GM23338 (cell line): ENCODE measurements at regions not wholly inside any gene's neighbourhood (a gene's known extent, or its start where the extent isn't known, plus 50 kb on each side); places are given as distances from the start of the nearest gene placed in this dataset.
A peak's percentile ranks its signal among the peaks of the same experiment; 100 is the strongest.

Experiments
- ATAC-seq: fragments of 200-7000 bp; cut with Tn5 transposase; 3 replicates; pipeline ENCODE4 v1.9.1; 2020
- DNase-seq: peaks from one replicate; pipeline ENCODE4 v3.0.0-alpha.2; 2015; ENCODE audit warnings: low spot score
- H2AFZ ChIP-seq: fragments of 200-600 bp; sonication (generic); 2 replicates; pipeline ENCODE4 v1.8.0; 2016; ENCODE audit warnings: antibody characterized with exemption, mild to moderate bottlenecking, moderate library complexity
- H3F3A ChIP-seq: fragments of 200-600 bp; sonication (generic); replicated peaks from 2 replicates; pipeline ENCODE4 v1.8.0; 2017; ENCODE audit warnings: antibody characterized with exemption, mixed run types, low read depth
- H3K27ac ChIP-seq: fragments of 200-600 bp; sonication (generic); 2 replicates; pipeline ENCODE4 v1.6.1; 2016; ENCODE audit warnings: low read depth
- H3K27me3 ChIP-seq: fragments of 200-600 bp; sonication (generic); 2 replicates; pipeline ENCODE4 v1.8.0; 2016; ENCODE audit warnings: mild to moderate bottlenecking, mixed run types, moderate library complexity; ENCODE audit not compliant: insufficient read depth
- H3K36me3 ChIP-seq: fragments of 200-600 bp; sonication (generic); 2 replicates; pipeline ENCODE4 v1.8.0; 2016; ENCODE audit warnings: mild to moderate bottlenecking; ENCODE audit not compliant: insufficient read depth
- H3K4me1 ChIP-seq: fragments of 200-600 bp; sonication (generic); 2 replicates; pipeline ENCODE4 v1.8.0; 2016; ENCODE audit warnings: mild to moderate bottlenecking, moderate library complexity; ENCODE audit not compliant: insufficient read depth
- H3K4me2 ChIP-seq: fragments of 200-600 bp; sonication (generic); 2 replicates; pipeline ENCODE4 v1.7.1; 2017; ENCODE audit warnings: mixed run types
- H3K4me3 ChIP-seq: fragments of 200-600 bp; sonication (generic); 2 replicates; pipeline ENCODE4 v1.6.1; 2016; ENCODE audit warnings: mixed run types
- H3K79me2 ChIP-seq: fragments of 200-600 bp; sonication (generic); replicated peaks from 2 replicates; pipeline ENCODE4 v1.8.0; 2017; ENCODE audit warnings: mild to moderate bottlenecking; ENCODE audit not compliant: insufficient read depth
- H3K9me2 ChIP-seq: fragments of 200-600 bp; sonication (generic); 2 replicates; pipeline ENCODE4 v1.8.0; 2017; ENCODE audit not compliant: insufficient read depth
- H4K20me1 ChIP-seq: fragments of 200-600 bp; sonication (generic); replicated peaks from 2 replicates; pipeline ENCODE4 v1.8.0; 2017; ENCODE audit warnings: mild to moderate bottlenecking; ENCODE audit not compliant: insufficient read depth
- H3K27ac Mint-ChIP-seq: 2 replicates; pipeline ENCODE4 v1.8.0; 2020; ENCODE audit warnings: inconsistent platforms, mild to moderate bottlenecking, moderate library complexity, mixed read lengths
- H3K27me3 Mint-ChIP-seq: 3 replicates; pipeline ENCODE4 v1.8.0; 2022; ENCODE audit warnings: low read depth, mild to moderate bottlenecking, moderate library complexity, mixed read lengths, inconsistent platforms; ENCODE audit not compliant: insufficient read depth, poor library complexity
- H3K36me3 Mint-ChIP-seq: 3 replicates; pipeline ENCODE4 v1.8.0; 2021; ENCODE audit warnings: low read depth, mild to moderate bottlenecking, inconsistent platforms, moderate library complexity, mixed read lengths
- H3K4me1 Mint-ChIP-seq: 3 replicates; pipeline ENCODE4 v1.8.0; 2020; ENCODE audit warnings: mild to moderate bottlenecking, inconsistent platforms, mixed read lengths
- H3K4me3 Mint-ChIP-seq: 3 replicates; pipeline ENCODE4 v1.8.0; 2021; ENCODE audit warnings: moderate library complexity, mild to moderate bottlenecking, inconsistent platforms, mixed read lengths
- H3K9me3 Mint-ChIP-seq: 3 replicates; pipeline ENCODE4 v1.8.0; 2020; ENCODE audit warnings: moderate library complexity, mild to moderate bottlenecking, inconsistent platforms, mixed read lengths
- CREB1 ChIP-seq: fragments of 250-450 bp; sonication (Bioruptor Pico); IDR thresholded peaks from 2 replicates; pipeline ENCODE4 v1.5.0; 2020; ENCODE audit warnings: low read depth, mild to moderate bottlenecking, moderate library complexity
- CTCF ChIP-seq, 2 experiments: fragments of 200-600 bp in 1 of 2; sonication (generic) in 1 of 2; conservative IDR thresholded peaks; 2 replicates each; pipeline versions ENCODE4 v1.5.1 to v1.6.1; 2016 to 2017; ENCODE audit warnings: antibody characterized with exemption in 2 of 2, low read depth in 2 of 2, mild to moderate bottlenecking in 2 of 2, moderate library complexity in 1 of 2
- ETS1 ChIP-seq: IDR thresholded peaks from 2 replicates; pipeline ENCODE4 v1.6.1; 2016; ENCODE audit warnings: antibody characterized with exemption
- EZH2 ChIP-seq: fragments of 200-600 bp; sonication (generic); IDR thresholded peaks from one replicate; pipeline ENCODE4 v1.8.0; 2017; ENCODE audit warnings: antibody characterized with exemption, mild to moderate bottlenecking, low read depth; ENCODE audit not compliant: unreplicated experiment
- EZH2phosphoT487 ChIP-seq: fragments of 200-600 bp; sonication (generic); IDR thresholded peaks from one replicate; pipeline ENCODE4 v1.8.1; 2018; ENCODE audit warnings: antibody characterized with exemption; ENCODE audit not compliant: unreplicated experiment
- JUNB ChIP-seq: IDR thresholded peaks from one replicate; pipeline ENCODE4 v1.6.1; 2016; ENCODE audit warnings: antibody characterized with exemption; ENCODE audit not compliant: unreplicated experiment
- NANOG ChIP-seq: IDR thresholded peaks from 2 replicates; pipeline ENCODE4 v1.6.1; 2016; ENCODE audit warnings: antibody characterized with exemption, borderline replicate concordance
- POLR2AphosphoS5 ChIP-seq: IDR thresholded peaks from 2 replicates; pipeline ENCODE4 v1.6.1; 2016; ENCODE audit warnings: antibody characterized with exemption, low read depth
- REST ChIP-seq: IDR thresholded peaks from one replicate; pipeline ENCODE4 v1.6.1; 2018; ENCODE audit warnings: antibody characterized with exemption; ENCODE audit not compliant: unreplicated experiment
- STAT1 ChIP-seq: IDR thresholded peaks from one replicate; pipeline ENCODE4 v1.6.1; 2016; ENCODE audit warnings: antibody characterized with exemption; ENCODE audit not compliant: unreplicated experiment
- ZNF114 ChIP-seq: fragments of 250-450 bp; sonication (Bioruptor Pico); IDR thresholded peaks from 2 replicates; pipeline ENCODE4 v1.5.0; 2020; ENCODE audit warnings: mild to moderate bottlenecking, moderate library complexity
- ZNF331 ChIP-seq: fragments of 250-450 bp; sonication (Bioruptor Pico); IDR thresholded peaks from 2 replicates; pipeline ENCODE4 v1.5.0; 2020; ENCODE audit warnings: low read depth, mild to moderate bottlenecking, moderate library complexity
- ZNF462 ChIP-seq: fragments of 250-450 bp; sonication (Bioruptor Pico); IDR thresholded peaks from 2 replicates; pipeline ENCODE4 v1.5.0; 2020; ENCODE audit warnings: mild to moderate bottlenecking, moderate library complexity

- no peak overlapping the region for H3K27ac ChIP-seq
- no peaks in the 10 kb centered on the region for H3K27me3 ChIP-seq
- no peaks in the 10 kb centered on the region for H3F3A ChIP-seq
- no peaks in the 10 kb centered on the region; the same call in 1 of the 2 replicates for H3K9me2 ChIP-seq
- H3K4me3 Mint-ChIP-seq, result no peak overlapping the region
- peaks cover 11% of the 10 kb centered on the region; the same call in 2 of the 3 replicates for H3K36me3 Mint-ChIP-seq
- no peaks in the 10 kb centered on the region for H3K79me2 ChIP-seq
- no peak overlapping the region for H3K27ac Mint-ChIP-seq
- no peaks in the 10 kb centered on the region for H4K20me1 ChIP-seq
- ATAC-seq, result no peak
- no peak overlapping the region for H3K4me2 ChIP-seq
- H3K4me1 Mint-ChIP-seq, result no peaks in the 10 kb centered on the region
- no peak overlapping the region for H3K4me3 ChIP-seq
- no peaks in the 10 kb centered on the region for H3K4me1 ChIP-seq
- no peak for DNase-seq
- H3K27me3 Mint-ChIP-seq, result no peaks in the 10 kb centered on the region
- TF ChIP-seq STAT1 (no peak), ZNF462 (CRISPR knock-in tag) (no peak), EZH2phosphoT487 (no peak), NANOG (no peak), REST (no peak), POLR2AphosphoS5 (no peak), ZNF331 (CRISPR knock-in tag) (no peak), ZNF114 (CRISPR knock-in tag) (no peak), CTCF (conservative IDR thresholded peaks at IDR 0.05; ENCODE audit: low read depth in 2 of 2) (no peak), JUNB (no peak), ETS1 (no peak), EZH2 (no peak), CREB1 (CRISPR knock-in tag) (no peak)
- no peaks in the 10 kb centered on the region for H3K36me3 ChIP-seq
- H3K9me3 Mint-ChIP-seq, result peaks cover 7% of the 10 kb centered on the region
- peak overlapping the region; percentile 53; the same call in 1 of the 2 replicates for H2AFZ ChIP-seq
These were observed 334.6 kb upstream of the TUSC1 start for GRCh38 chr9:26012797-26013196.
